ENCODE measurements at regions not wholly inside any gene's neighbourhood (a gene's known extent, or its start where the extent isn't known, plus 50 kb on each side); places are given as distances from the start of the nearest gene placed in this dataset.

DNA sequence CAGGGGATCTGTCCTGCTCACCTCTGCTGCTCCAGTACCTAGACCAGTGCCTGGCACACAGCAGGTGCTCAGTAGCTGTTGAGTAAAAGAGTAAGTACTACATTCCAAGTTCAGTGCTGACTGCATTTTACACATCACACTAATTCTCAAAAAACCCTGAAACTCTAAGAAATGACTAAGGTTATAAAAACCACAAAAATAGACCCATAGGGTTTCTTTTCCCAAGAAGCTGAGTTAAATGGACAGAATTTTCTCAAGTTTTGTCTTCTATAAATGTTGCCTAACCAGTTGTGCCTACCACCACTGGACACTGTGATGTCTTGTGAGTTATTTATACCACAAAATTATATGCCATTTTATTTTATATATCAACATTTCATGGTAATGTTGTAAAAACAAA lies 78.9 kb upstream of the RXFP1 start:
- TF ChIP-seq, protein P1, sequence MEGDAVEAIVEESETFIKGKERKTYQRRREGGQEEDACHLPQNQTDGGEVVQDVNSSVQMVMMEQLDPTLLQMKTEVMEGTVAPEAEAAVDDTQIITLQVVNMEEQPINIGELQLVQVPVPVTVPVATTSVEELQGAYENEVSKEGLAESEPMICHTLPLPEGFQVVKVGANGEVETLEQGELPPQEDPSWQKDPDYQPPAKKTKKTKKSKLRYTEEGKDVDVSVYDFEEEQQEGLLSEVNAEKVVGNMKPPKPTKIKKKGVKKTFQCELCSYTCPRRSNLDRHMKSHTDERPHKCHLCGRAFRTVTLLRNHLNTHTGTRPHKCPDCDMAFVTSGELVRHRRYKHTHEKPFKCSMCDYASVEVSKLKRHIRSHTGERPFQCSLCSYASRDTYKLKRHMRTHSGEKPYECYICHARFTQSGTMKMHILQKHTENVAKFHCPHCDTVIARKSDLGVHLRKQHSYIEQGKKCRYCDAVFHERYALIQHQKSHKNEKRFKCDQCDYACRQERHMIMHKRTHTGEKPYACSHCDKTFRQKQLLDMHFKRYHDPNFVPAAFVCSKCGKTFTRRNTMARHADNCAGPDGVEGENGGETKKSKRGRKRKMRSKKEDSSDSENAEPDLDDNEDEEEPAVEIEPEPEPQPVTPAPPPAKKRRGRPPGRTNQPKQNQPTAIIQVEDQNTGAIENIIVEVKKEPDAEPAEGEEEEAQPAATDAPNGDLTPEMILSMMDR (conservative IDR thresholded peaks at IDR 0.05; ENCODE audit: low read length): no peak
- no peak for TF ChIP-seq EZH2phosphoT487 (IDR thresholded peaks at IDR 0.05; ENCODE audit: borderline replicate concordance)

Measured in Loucy (cell line).